Ovary (tissue), 3 donors: ENCODE measurements at regions not wholly inside any gene's neighbourhood (a gene's known extent, or its start where the extent isn't known, plus 50 kb on each side); places are given as distances from the start of the nearest gene placed in this dataset.
"Not testable (repeated sequence)": the region's sequence is repeated elsewhere in the genome, so short reads cannot be mapped to it uniquely, and the experiment has no call there.

Experiments
- CTCF ChIP-seq, 3 donors: fragments of 450-650 bp in 2 of 3; fragments of 200-600 bp in 1 of 3; IDR thresholded peaks; one replicate each; pipeline versions ENCODE4 v1.5.1 to v1.8.0; 2016 to 2022; ENCODE audit warnings: antibody characterized with exemption in 3 of 3, mild to moderate bottlenecking in 1 of 3
- EP300 ChIP-seq: sonication (generic); formaldehyde crosslinking; IDR thresholded peaks from one replicate; pipeline ENCODE4 v1.6.1; 2017; ENCODE audit warnings: antibody characterized with exemption
- POLR2A ChIP-seq: fragments of 450-650 bp; IDR thresholded peaks from one replicate; pipeline ENCODE4 v1.6.1; 2017; ENCODE audit warnings: antibody characterized with exemption, mild to moderate bottlenecking, moderate library complexity
- donor health status: DM: no; HTN: no; CAD: no.

GRCh38 chr7:3148471-3148870 lies 104.8 kb upstream of the CARD11 start:
- TF ChIP-seq CTCF (IDR thresholded peaks at IDR 0.05); POLR2A; EP300: not testable (repeated sequence)
